ENCODE measurements at regions not wholly inside any gene's neighbourhood (a gene's known extent, or its start where the extent isn't known, plus 50 kb on each side); places are given as distances from the start of the nearest gene placed in this dataset.

- WGBS (ENCODE audit: insufficient coverage, insufficient read length), result no CpG with 5 or more reads among the region's 7 CpGs
- peaks cover 7% of the 10 kb centered on the region; the same call in 1 of the 2 replicates for H3K4me1 ChIP-seq (ENCODE audit: control insufficient read depth, insufficient read depth, low read length)
- DNase-seq (ENCODE audit: low read depth, low spot score), result no peak
- no peak overlapping the region for H3K4me3 ChIP-seq (ENCODE audit: low read length)
- H3K27me3 ChIP-seq (ENCODE audit: control insufficient read depth, insufficient read depth, low read length), result peaks cover 19% of the 10 kb centered on the region
- no peak overlapping the region for H3K27ac ChIP-seq (ENCODE audit: low read length)
- no peaks in the 10 kb centered on the region for H3K36me3 ChIP-seq (ENCODE audit: control insufficient read depth, insufficient read depth, low read length)
- H3K9me3 ChIP-seq (ENCODE audit: control insufficient read depth, insufficient read depth, low read length), result no peaks in the 10 kb centered on the region
Observed at GRCh38 chr15:77816983-77817382, 184.3 kb upstream of the LINGO1 start.

- WGBS (ENCODE audit: insufficient coverage, insufficient read length), result no CpG with 5 or more reads among the region's 7 CpGs
- Histone ChIP-seq H3K9me3 (ENCODE audit: control insufficient read depth, insufficient read depth, low read length) (no peaks in the 10 kb centered on the region), H3K27ac (ENCODE audit: low read length) (no peak overlapping the region), H3K4me3 (ENCODE audit: low read length) (no peak overlapping the region), H3K4me1 (ENCODE audit: control insufficient read depth, insufficient read depth, low read length) (0 out of 2 replicates have a peak, but pooled peaks cover 3% of the 10 kb centered on the region), H3K27me3 (ENCODE audit: control insufficient read depth, insufficient read depth, low read length) (peaks cover 10% of the 10 kb centered on the region; the same call in 1 of the 2 replicates), H3K36me3 (ENCODE audit: control insufficient read depth, insufficient read depth, low read length) (no peaks in the 10 kb centered on the region)
- DNase-seq (ENCODE audit: low read depth, low spot score), result no peak
Observed at GRCh38 chr15:77815015-77815414, 182.3 kb upstream of the LINGO1 start.

- no CpG with 5 or more reads among the region's 10 CpGs for WGBS (ENCODE audit: insufficient coverage, insufficient read length)
- no peak overlapping the region for H3K4me3 ChIP-seq (ENCODE audit: low read length)
- no peaks in the 10 kb centered on the region for H3K9me3 ChIP-seq (ENCODE audit: control insufficient read depth, insufficient read depth, low read length)
- no peaks in the 10 kb centered on the region for H3K4me1 ChIP-seq (ENCODE audit: control insufficient read depth, insufficient read depth, low read length)
- 0 out of 2 replicates have a peak, but pooled peaks cover 3% of the 10 kb centered on the region for H3K27me3 ChIP-seq (ENCODE audit: control insufficient read depth, insufficient read depth, low read length)
- DNase-seq (ENCODE audit: low read depth, low spot score), result no peak
- no peaks in the 10 kb centered on the region for H3K36me3 ChIP-seq (ENCODE audit: control insufficient read depth, insufficient read depth, low read length)
- H3K27ac ChIP-seq (ENCODE audit: low read length), result no peak overlapping the region
Observed at GRCh38 chr15:77812664-77813063, 180.0 kb upstream of the LINGO1 start.

- H3K27me3 ChIP-seq (ENCODE audit: control insufficient read depth, insufficient read depth, low read length), result no peaks in the 10 kb centered on the region
- H3K27ac ChIP-seq (ENCODE audit: low read length), result no peak overlapping the region
- H3K36me3 ChIP-seq (ENCODE audit: control insufficient read depth, insufficient read depth, low read length), result no peaks in the 10 kb centered on the region
- H3K4me1 ChIP-seq (ENCODE audit: control insufficient read depth, insufficient read depth, low read length), result no peaks in the 10 kb centered on the region
- WGBS (ENCODE audit: insufficient coverage, insufficient read length), result no CpG with 5 or more reads among the region's 5 CpGs
- no peak for DNase-seq (ENCODE audit: low read depth, low spot score)
- H3K9me3 ChIP-seq (ENCODE audit: control insufficient read depth, insufficient read depth, low read length), result no peaks in the 10 kb centered on the region
- no peak overlapping the region for H3K4me3 ChIP-seq (ENCODE audit: low read length)
Observed at GRCh38 chr15:77811270-77811669, 178.6 kb upstream of the LINGO1 start.

GRCh38 chr15:77810130-77810571 is 177.4 kb upstream of the LINGO1 start:
- no CpG with 5 or more reads among the region's 6 CpGs for WGBS (ENCODE audit: insufficient coverage, insufficient read length)
- Histone ChIP-seq H3K9me3 (ENCODE audit: control insufficient read depth, insufficient read depth, low read length) (no peaks in the 10 kb centered on the region), H3K4me1 (ENCODE audit: control insufficient read depth, insufficient read depth, low read length) (no peaks in the 10 kb centered on the region), H3K4me3 (ENCODE audit: low read length) (no peak overlapping the region), H3K27ac (ENCODE audit: low read length) (no peak overlapping the region), H3K27me3 (ENCODE audit: control insufficient read depth, insufficient read depth, low read length) (no peaks in the 10 kb centered on the region), H3K36me3 (ENCODE audit: control insufficient read depth, insufficient read depth, low read length) (no peaks in the 10 kb centered on the region)
- no peak for DNase-seq (ENCODE audit: low read depth, low spot score)

DNA sequence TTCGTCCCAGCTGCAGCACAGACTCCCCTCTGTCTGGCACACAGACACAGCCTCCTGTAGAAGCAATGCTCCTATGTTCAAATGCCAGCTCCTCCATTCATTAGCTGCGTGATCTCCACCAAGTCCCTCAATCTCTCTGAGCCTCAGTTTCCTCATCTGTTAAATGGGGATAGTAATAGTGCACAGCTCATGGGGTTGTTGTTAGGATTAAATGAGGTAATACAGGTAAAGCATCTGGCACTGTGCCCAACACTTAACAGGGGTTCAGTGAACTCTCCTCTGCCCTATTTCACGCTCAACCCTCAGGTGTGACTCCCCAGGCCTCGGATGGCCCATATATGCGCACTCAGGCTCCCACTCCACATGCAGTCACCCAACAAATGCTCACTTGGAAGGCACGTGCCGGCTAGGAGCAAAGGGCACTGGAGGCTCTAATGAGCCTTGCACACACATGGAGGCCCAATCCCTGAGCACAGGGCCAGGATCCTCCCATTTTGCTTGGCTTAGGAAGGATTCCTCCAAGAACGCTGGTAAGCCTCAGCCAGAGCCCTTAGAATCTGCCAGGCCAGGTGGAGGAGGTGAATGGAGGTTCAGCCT is 176.0 kb upstream of the LINGO1 start:
- H3K4me3 ChIP-seq (ENCODE audit: low read length), result no peak overlapping the region
- no peaks in the 10 kb centered on the region for H3K36me3 ChIP-seq (ENCODE audit: control insufficient read depth, insufficient read depth, low read length)
- H3K9me3 ChIP-seq (ENCODE audit: control insufficient read depth, insufficient read depth, low read length), result no peaks in the 10 kb centered on the region
- H3K4me1 ChIP-seq (ENCODE audit: control insufficient read depth, insufficient read depth, low read length), result peaks cover 5% of the 10 kb centered on the region; the same call in 1 of the 2 replicates
- H3K27ac ChIP-seq (ENCODE audit: low read length), result no peak overlapping the region
- no peak for DNase-seq (ENCODE audit: low read depth, low spot score)
- no CpG with 5 or more reads among the region's 8 CpGs for WGBS (ENCODE audit: insufficient coverage, insufficient read length)
- no peaks in the 10 kb centered on the region for H3K27me3 ChIP-seq (ENCODE audit: control insufficient read depth, insufficient read depth, low read length)

- no peaks in the 10 kb centered on the region for H3K36me3 ChIP-seq (ENCODE audit: control insufficient read depth, insufficient read depth, low read length)
- no CpG with 5 or more reads among the region's 7 CpGs for WGBS (ENCODE audit: insufficient coverage, insufficient read length)
- H3K27ac ChIP-seq (ENCODE audit: low read length), result no peak overlapping the region
- H3K27me3 ChIP-seq (ENCODE audit: control insufficient read depth, insufficient read depth, low read length), result no peaks in the 10 kb centered on the region
- H3K4me3 ChIP-seq (ENCODE audit: low read length), result no peak overlapping the region
- peaks cover 5% of the 10 kb centered on the region; the same call in 1 of the 2 replicates for H3K4me1 ChIP-seq (ENCODE audit: control insufficient read depth, insufficient read depth, low read length)
- DNase-seq (ENCODE audit: low read depth, low spot score), result no peak
- no peaks in the 10 kb centered on the region for H3K9me3 ChIP-seq (ENCODE audit: control insufficient read depth, insufficient read depth, low read length)
Observed at GRCh38 chr15:77808075-77808474, 175.4 kb upstream of the LINGO1 start.

GRCh38 chr15:77807611-77808010 is 174.9 kb upstream of the LINGO1 start:
- no peak for DNase-seq (ENCODE audit: low read depth, low spot score)
- no CpG with 5 or more reads among the region's 9 CpGs for WGBS (ENCODE audit: insufficient coverage, insufficient read length)
- H3K36me3 ChIP-seq (ENCODE audit: control insufficient read depth, insufficient read depth, low read length), result no peaks in the 10 kb centered on the region
- H3K4me3 ChIP-seq (ENCODE audit: low read length), result no peak overlapping the region
- no peak overlapping the region for H3K27ac ChIP-seq (ENCODE audit: low read length)
- peaks cover 5% of the 10 kb centered on the region; the same call in 1 of the 2 replicates for H3K4me1 ChIP-seq (ENCODE audit: control insufficient read depth, insufficient read depth, low read length)
- no peaks in the 10 kb centered on the region for H3K9me3 ChIP-seq (ENCODE audit: control insufficient read depth, insufficient read depth, low read length)
- no peaks in the 10 kb centered on the region for H3K27me3 ChIP-seq (ENCODE audit: control insufficient read depth, insufficient read depth, low read length)

DNA sequence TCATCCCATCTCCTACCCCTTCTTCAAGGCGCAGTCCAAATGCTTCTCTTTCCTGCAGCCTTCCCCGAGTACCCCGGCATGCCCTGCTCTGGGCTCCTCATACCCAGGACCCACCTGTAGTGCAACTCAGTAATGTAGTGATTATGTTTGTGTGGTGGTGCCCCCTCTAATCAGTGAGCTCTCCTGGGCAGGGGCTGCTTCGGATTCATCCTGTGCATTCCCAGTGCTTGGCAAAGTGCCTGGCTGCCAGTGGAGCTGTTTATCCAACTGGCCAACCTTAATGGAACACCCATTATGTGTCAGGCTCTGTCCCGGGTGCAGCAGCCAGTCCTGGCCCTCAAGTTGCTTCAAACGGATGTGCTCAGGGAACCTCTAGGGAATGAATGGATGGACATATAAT is 174.4 kb upstream of the LINGO1 start:
- DNase-seq (ENCODE audit: low read depth, low spot score), result no peak
- no CpG with 5 or more reads among the region's 6 CpGs for WGBS (ENCODE audit: insufficient coverage, insufficient read length)

GRCh38 chr15:77804210-77804609 is 171.5 kb upstream of the LINGO1 start:
- DNase-seq (ENCODE audit: low read depth, low spot score), result no peak
- H3K27me3 ChIP-seq (ENCODE audit: control insufficient read depth, insufficient read depth, low read length), result no peaks in the 10 kb centered on the region
- no peaks in the 10 kb centered on the region for H3K36me3 ChIP-seq (ENCODE audit: control insufficient read depth, insufficient read depth, low read length)
- no peaks in the 10 kb centered on the region for H3K9me3 ChIP-seq (ENCODE audit: control insufficient read depth, insufficient read depth, low read length)
- WGBS (ENCODE audit: insufficient coverage, insufficient read length), result no CpG with 5 or more reads among the region's 9 CpGs
- H3K27ac ChIP-seq (ENCODE audit: low read length), result no peak overlapping the region
- H3K4me1 ChIP-seq (ENCODE audit: control insufficient read depth, insufficient read depth, low read length), result peaks cover 5% of the 10 kb centered on the region; the same call in 1 of the 2 replicates
- H3K4me3 ChIP-seq (ENCODE audit: low read length), result no peak overlapping the region

More for the DNA sequence above, 174.4 kb upstream of the LINGO1 start:
- Histone ChIP-seq H3K4me1 (ENCODE audit: control insufficient read depth, insufficient read depth, low read length) (peaks cover 5% of the 10 kb centered on the region; the same call in 1 of the 2 replicates), H3K9me3 (ENCODE audit: control insufficient read depth, insufficient read depth, low read length) (no peaks in the 10 kb centered on the region), H3K27ac (ENCODE audit: low read length) (no peak overlapping the region), H3K36me3 (ENCODE audit: control insufficient read depth, insufficient read depth, low read length) (no peaks in the 10 kb centered on the region), H3K27me3 (ENCODE audit: control insufficient read depth, insufficient read depth, low read length) (no peaks in the 10 kb centered on the region), H3K4me3 (ENCODE audit: low read length) (no peak overlapping the region)

DNA sequence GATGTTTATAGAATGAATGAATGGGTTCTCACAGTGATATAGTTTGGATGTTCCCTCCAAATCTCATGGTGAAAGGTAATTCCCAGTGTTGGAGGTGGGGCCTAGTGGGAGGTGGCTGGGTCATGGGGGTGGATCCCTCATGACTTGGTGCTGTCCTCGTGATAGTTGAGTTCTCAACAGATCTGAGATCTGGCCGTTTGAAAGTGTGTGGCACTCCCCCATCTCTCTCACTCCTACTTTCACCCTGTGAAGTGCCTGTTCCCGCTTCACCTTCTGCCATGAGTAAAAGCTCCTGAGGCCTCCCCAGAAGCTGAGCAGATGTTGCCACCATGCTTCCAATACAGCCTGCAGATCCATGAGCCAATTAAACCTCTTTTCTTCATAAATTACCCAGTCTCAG is 170.8 kb upstream of the LINGO1 start:
- Histone ChIP-seq H3K4me3 (ENCODE audit: low read length) (no peak overlapping the region), H3K9me3 (ENCODE audit: control insufficient read depth, insufficient read depth, low read length) (no peaks in the 10 kb centered on the region), H3K36me3 (ENCODE audit: control insufficient read depth, insufficient read depth, low read length) (no peaks in the 10 kb centered on the region), H3K27ac (ENCODE audit: low read length) (no peak overlapping the region), H3K4me1 (ENCODE audit: control insufficient read depth, insufficient read depth, low read length) (peaks cover 5% of the 10 kb centered on the region; the same call in 1 of the 2 replicates), H3K27me3 (ENCODE audit: control insufficient read depth, insufficient read depth, low read length) (no peaks in the 10 kb centered on the region)
- DNase-seq (ENCODE audit: low read depth, low spot score), result no peak
- no CpG with 5 or more reads among the region's 3 CpGs for WGBS (ENCODE audit: insufficient coverage, insufficient read length)

Data from iPS DF 6.9 (cell line).